ENCODE measurements at regions not wholly inside any gene's neighbourhood (a gene's known extent, or its start where the extent isn't known, plus 50 kb on each side); places are given as distances from the start of the nearest gene placed in this dataset.

DNA sequence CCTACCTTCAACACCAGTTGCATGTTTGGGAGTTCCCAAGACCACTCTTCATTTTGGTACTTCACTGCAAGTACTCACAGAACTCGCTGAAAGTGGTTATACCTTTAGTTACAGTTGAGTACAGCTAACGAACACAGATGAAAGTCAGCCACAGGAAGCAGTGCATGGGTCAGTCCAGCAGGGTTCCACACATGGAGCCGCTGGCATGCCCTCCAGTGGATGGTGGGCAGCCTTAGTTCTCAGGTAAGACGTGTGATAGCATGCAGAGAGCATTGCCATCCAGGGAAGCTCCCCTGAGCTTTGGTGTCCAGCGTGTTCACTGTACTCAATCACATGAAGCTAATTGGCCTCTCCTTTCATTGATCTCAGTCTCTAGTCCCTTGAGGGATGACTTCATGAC, 815.3 kb downstream of the RNF144A start:
- CTCF ChIA-PET: no interaction called here

DNA sequence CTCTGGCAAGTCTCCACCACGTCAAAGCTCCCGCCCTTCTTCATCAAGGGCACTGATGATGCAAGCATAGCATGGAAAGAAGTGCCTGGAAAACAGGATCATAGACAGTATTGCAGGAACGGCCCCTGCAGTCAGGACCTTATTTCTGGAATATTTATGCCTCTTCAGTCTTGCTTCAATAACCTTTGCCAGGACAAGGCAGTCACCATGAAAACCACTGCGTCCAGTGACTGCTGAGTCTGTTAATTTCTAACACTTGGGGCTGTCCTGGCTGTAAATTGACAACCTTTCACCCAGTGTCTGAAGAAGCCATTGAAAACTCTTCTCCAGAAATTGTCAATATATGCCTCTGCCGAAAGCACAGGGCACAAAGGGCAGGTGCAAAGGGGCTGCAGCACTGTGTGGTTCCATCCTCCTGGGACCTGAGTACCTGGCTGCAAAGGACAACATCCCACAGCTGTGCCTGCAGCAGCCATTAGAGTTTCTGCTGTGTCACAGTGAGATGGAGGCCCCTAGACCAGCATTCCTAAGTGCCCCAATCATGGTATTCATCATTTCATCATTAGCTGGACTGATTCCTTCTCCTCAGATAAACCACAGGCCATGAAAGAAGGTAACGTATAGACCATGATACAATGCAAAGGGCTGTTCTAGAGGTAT, 819.6 kb downstream of the RNF144A start:
- TF ChIP-seq, protein P1, sequence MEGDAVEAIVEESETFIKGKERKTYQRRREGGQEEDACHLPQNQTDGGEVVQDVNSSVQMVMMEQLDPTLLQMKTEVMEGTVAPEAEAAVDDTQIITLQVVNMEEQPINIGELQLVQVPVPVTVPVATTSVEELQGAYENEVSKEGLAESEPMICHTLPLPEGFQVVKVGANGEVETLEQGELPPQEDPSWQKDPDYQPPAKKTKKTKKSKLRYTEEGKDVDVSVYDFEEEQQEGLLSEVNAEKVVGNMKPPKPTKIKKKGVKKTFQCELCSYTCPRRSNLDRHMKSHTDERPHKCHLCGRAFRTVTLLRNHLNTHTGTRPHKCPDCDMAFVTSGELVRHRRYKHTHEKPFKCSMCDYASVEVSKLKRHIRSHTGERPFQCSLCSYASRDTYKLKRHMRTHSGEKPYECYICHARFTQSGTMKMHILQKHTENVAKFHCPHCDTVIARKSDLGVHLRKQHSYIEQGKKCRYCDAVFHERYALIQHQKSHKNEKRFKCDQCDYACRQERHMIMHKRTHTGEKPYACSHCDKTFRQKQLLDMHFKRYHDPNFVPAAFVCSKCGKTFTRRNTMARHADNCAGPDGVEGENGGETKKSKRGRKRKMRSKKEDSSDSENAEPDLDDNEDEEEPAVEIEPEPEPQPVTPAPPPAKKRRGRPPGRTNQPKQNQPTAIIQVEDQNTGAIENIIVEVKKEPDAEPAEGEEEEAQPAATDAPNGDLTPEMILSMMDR (IDR thresholded peaks at IDR 0.05): no peak
- H3K4me1 Mint-ChIP-seq (ENCODE audit: low read depth): peaks cover 67% of the 10 kb centered on the region
- no peaks in the 10 kb centered on the region for H3K27me3 Mint-ChIP-seq
- ATAC-seq: no peak
- H3K27ac Mint-ChIP-seq: peak overlapping the region; percentile 52
- intact Hi-C loops (cut with micrococcal nuclease): no loop called here
- peaks cover 24% of the 10 kb centered on the region for H3K36me3 Mint-ChIP-seq (ENCODE audit: low read depth)
- peaks cover 5% of the 10 kb centered on the region for H3K9me3 Mint-ChIP-seq
- no peak for DNase-seq
- H3K4me3 Mint-ChIP-seq: no peak overlapping the region
- ChIA-PET CTCF (no interaction called here), POLR2A (interaction anchor here (0.6 to 1.4 kb wide), 2 partner anchors 12 to 252 kb away, joined by 3 read pairs; no protein-coding TSS in a partner anchor)

More for the DNA sequence above, 815.3 kb downstream of the RNF144A start:
- Mint-ChIP-seq H3K27me3 (no peaks in the 10 kb centered on the region), H3K9me3 (no peaks in the 10 kb centered on the region), H3K36me3 (ENCODE audit: low read depth) (peaks cover 63% of the 10 kb centered on the region), H3K4me1 (ENCODE audit: low read depth) (peaks cover 48% of the 10 kb centered on the region), H3K27ac (peak overlapping the region; percentile 90), H3K4me3 (peak overlapping the region; percentile 55)
- intact Hi-C loops (cut with micrococcal nuclease): no loop called here
- ATAC-seq (peak; percentile 15), DNase-seq (peak; percentile 24)
- POLR2A ChIA-PET: interaction anchor here (0.5 to 1.2 kb wide), 3 partner anchors 9 to 536 kb away, joined by 3 read pairs; no protein-coding TSS in a partner anchor
- TF ChIP-seq, protein P1 (IDR thresholded peaks at IDR 0.05): no peak

DNA sequence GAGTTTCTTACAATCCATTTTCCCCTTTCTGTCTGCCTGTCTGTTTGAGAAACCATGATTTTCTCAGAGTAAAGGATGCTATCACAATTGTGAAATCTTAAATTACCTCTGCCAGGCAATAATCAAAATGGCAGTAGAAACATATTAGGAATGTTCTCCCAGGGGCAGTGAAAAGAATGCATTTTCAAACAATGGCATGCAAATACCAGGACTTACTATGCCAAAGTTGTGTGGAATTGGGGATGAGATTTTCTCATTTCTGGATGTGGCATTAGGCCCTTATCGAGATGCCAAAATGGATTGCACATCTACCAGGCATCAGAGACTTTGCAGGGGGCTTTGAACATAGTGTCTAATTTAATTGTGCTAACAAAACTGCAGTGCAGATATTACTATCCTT, 821.4 kb downstream of the RNF144A start:
- no peak overlapping the region for H3K4me3 Mint-ChIP-seq

DNA sequence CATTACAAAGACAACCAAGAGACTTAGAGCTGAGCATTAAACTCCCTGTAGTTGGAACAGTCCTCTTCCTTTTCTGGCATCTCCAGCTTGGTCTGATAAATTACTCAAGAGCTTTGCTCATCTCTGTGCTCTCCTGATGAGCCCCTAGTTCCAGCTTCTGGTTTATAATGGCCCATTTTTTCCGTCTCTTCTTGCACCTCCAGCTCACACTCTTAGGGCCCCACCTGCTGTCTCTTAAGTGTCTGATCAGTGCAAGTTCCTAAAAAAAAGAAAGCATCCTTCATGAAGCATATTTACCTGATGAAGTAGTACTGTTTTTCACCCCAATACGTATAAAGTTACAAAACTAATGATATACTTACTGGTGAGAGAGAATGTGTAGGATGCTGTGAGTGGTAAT, 822.9 kb downstream of the RNF144A start:
- TF ChIP-seq, protein P1 (IDR thresholded peaks at IDR 0.05): no peak
- Mint-ChIP-seq H3K27me3 (no peaks in the 10 kb centered on the region), H3K36me3 (ENCODE audit: low read depth) (peaks cover 28% of the 10 kb centered on the region), H3K27ac (peak overlapping the region; percentile 58), H3K9me3 (peaks cover 24% of the 10 kb centered on the region), H3K4me3 (no peak overlapping the region), H3K4me1 (ENCODE audit: low read depth) (peaks cover 72% of the 10 kb centered on the region)
- ChIA-PET CTCF (interaction anchor here (0.6 to 2.1 kb wide), 9 partner anchors 9 to 846 kb away, joined by 3 to 9 read pairs (median 3); no protein-coding TSS in a partner anchor), POLR2A (interaction anchor here (1.1 to 2.6 kb wide), 6 partner anchors 8 to 944 kb away, joined by 3 to 11 read pairs (median 4); no protein-coding TSS in a partner anchor)
- peak; percentile 24 for DNase-seq
- intact Hi-C loops (cut with micrococcal nuclease): loop anchor here (5.0 kb wide), 1 partner anchor 313 kb away; no protein-coding TSS in a partner anchor
- peak; percentile 21 for ATAC-seq

More for the DNA sequence above, 821.4 kb downstream of the RNF144A start:
- peaks cover 14% of the 10 kb centered on the region for H3K9me3 Mint-ChIP-seq
- TF ChIP-seq, protein P1 (IDR thresholded peaks at IDR 0.05): no peak
- H3K36me3 Mint-ChIP-seq (ENCODE audit: low read depth): peaks cover 22% of the 10 kb centered on the region
- POLR2A ChIA-PET: interaction anchor here (2.5 kb wide), 1 partner anchor 11 kb away, joined by 11 read pairs; no protein-coding TSS in a partner anchor
- no peak overlapping the region for H3K27ac Mint-ChIP-seq
- no peaks in the 10 kb centered on the region for H3K27me3 Mint-ChIP-seq
- CTCF ChIA-PET: interaction anchor here (1.0 to 2.1 kb wide), 2 partner anchors 13 to 311 kb away, joined by 4 to 5 read pairs; no protein-coding TSS in a partner anchor
- no peak for ATAC-seq
- intact Hi-C loops (cut with micrococcal nuclease): no loop called here
- H3K4me1 Mint-ChIP-seq (ENCODE audit: low read depth): peaks cover 67% of the 10 kb centered on the region
- no peak for DNase-seq

DNA sequence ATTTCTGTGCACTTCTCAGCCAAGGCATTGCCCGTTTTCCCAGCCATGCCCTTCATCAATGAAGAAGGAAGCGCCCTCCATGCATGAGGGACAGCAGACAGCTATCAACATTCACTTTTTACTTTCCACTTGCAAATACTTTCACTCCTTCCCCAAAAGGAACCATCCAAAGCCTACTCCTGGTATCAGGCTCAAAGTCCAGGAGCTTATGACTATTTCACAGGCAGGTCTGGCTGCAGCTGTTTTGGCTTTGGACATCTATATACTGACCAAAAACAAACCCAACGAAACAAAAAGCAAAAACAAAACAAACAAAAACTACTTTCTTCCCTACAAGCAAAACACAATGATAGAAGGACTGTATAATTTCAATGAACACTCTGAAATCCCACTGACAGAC, 825.1 kb downstream of the RNF144A start:
- Mint-ChIP-seq H3K27me3 (no peaks in the 10 kb centered on the region), H3K36me3 (ENCODE audit: low read depth) (peaks cover 31% of the 10 kb centered on the region), H3K9me3 (peaks cover 27% of the 10 kb centered on the region), H3K4me3 (no peak overlapping the region), H3K4me1 (ENCODE audit: low read depth) (peaks cover 72% of the 10 kb centered on the region), H3K27ac (no peak overlapping the region)
- ATAC-seq: no peak
- TF ChIP-seq, protein P1 (IDR thresholded peaks at IDR 0.05): no peak
- ChIA-PET POLR2A (interaction anchor here (0.7 to 2.6 kb wide), 2 partner anchors 31 to 314 kb away, joined by 3 to 9 read pairs; no protein-coding TSS in a partner anchor), CTCF (interaction anchor here (1.5 kb wide), 1 partner anchor 645 kb away, joined by 3 read pairs; no protein-coding TSS in a partner anchor)
- DNase-seq: no peak
- intact Hi-C loops (cut with micrococcal nuclease): loop anchor here (5.0 kb wide), 1 partner anchor 315 kb away; no protein-coding TSS in a partner anchor
